NCI-H2029 (cell line): ENCODE measurements at regions not wholly inside any gene's neighbourhood (a gene's known extent, or its start where the extent isn't known, plus 50 kb on each side); places are given as distances from the start of the nearest gene placed in this dataset.
A peak's percentile ranks its signal among the peaks of the same experiment; 100 is the strongest.

Source experiments
- DNase-seq: peaks from one replicate; lab custom pipeline; 2025; lab: John Stamatoyannopoulos, UW

DNA sequence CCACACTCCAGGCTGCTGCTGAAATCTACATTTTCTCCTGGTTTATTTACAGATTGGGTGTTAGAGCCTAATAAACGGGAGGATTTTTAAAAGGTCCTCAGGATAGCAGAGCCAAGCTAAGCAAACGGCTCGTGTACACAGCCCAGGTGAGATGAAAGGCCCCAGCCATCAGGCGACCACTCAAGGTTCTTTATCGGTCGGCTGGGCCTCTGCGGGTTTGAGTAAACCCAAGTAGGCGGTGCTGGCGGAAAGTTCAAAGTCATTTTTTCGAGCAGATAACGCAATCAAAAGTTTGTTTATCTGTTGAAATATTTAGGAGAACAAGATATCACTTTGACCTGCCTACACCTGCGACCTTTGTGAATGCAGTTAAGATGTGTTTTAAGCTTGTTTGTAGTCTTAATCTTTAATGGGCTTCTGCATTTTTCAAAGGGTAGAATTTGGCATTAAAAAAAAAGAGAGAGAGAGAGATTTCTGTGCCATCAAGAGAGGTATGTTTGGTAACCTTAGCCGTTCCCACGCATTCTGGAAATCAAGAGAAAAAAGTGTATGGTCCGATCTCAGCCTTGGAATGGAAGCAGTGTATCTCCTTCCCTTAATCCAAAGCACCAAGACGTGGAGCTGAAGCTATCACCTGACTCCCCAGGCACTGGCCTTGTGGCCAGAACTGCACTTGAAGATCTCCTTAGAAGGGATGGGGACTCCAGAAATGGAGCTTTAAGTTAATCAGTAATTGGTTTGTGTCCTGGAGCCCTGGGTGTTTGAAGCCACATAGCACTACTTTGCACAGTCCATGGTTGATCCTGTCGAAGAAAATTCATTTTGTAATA is 301.7 kb upstream of the IRX5 start:
- no peak for DNase-seq

DNA sequence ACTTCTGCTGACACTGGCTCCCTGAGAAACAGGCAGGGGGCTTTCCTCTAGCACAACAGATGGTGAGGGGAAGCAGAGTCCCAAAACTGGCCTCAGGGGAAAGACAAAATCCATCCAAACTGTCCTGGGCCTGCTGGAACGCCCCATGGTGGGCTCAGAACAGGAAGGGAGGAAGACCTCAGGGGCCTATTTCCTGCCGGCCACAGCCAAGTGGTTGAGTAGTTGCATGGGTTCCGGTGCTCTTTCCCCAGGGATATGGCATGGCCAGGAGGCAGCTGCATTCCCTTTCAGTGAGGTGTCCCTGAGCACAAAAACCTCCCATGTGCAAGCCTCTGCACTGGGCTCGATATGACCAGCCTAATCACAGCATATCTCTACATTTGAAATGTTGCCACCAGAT is 303.0 kb upstream of the IRX5 start:
- no peak for DNase-seq

DNA sequence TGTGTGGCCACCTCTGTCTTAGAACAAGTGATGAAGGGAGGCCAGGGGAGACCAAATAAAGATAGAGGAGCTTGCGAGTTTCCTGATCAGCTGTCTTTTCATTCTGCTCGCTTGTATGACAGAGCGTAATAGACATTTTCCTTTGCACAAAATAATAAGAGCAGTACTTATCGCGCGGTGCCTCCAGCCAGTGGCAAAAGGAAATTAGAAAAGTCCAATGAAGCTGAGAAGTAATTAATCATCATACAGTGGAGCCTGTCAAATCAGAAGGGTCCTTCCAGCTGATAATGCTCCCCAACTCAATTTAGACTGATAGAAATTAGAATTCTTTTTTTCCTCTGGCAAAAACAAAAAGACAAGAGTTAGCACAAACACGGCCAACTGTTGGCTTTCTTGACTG is 307.0 kb upstream of the IRX5 start:
- no peak for DNase-seq

DNA sequence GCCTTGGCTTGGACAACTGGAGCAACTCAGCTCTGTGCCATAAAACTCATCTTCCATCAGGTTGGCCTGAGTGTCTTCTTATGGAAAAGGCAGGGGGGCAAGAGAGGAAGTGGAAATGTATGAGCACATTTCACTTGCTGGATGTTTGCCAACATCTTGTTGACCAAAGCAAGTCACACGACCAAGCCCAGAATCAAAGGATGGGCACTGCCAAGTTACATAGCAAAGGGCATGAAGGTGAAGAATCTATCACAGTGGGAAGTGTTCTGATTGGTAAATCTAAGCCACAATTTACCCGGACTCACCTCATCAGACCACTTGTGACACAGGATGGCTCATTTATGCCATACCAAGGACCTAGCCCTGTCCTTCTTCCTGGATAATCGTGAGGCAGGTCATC is 310.5 kb upstream of the IRX5 start:
- DNase-seq: peak; percentile 13

DNA sequence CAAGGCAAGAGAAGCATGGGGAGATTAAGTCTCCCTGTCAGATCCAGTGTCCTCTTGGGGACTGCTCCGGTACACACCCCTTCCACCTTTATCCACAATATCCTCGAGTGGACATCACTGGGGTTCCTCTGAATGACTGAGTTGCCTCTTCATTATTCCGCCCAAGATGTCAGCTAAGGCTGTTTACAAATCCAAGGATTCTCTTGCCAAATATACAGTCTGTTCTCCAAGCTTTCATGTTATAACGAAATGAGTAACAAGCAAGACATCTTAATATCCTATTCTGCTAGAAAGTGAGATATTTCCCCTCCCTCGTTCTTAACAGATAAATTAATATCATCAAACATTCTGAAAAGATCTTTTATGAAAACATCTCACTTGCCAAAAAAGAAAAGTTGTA is 314.1 kb upstream of the IRX5 start:
- no peak for DNase-seq

DNA sequence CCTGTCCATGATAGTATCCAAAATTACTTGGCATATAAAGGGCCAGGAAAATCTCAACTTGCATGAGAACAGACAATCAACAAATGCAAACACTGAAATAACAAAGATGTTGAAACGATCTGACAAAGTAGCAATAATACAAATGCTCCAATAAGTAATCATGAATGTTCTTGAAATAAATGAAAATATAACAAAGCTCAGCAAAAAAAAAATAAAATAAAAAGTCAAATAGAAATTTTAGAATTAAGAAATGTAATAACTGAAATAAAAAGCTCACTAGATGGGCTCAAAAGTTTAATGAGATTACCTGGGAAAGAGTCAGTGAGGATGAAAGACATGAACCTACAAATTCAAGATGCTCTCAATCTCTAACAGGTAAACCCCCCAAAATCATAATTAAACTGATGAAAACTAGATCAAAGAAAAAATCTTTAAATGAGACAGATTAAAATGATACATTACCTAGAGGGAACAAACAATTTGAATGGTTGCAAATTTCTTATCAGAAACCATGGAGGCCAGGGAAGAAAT is 319.0 kb upstream of the IRX3 start:
- DNase-seq: no peak

DNA sequence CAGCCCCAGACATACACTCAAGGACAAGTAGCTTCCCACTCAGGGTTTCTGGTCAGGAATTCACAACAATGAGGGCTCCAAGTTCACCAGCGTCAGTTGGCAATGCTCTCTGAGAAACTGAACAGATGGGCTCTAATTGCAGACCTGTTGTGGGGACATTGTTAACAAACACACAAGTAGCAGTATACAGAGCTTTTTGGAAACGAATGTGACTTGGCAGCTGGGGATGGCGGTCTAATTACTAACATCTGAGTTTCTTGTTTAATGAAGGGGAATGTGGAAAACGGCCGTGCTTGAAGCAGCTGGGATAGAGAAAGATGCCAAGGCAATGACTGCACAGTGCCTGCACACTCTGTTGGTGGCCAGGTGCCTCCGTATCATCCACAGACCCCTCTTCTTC is 316.1 kb upstream of the IRX3 start:
- no peak for DNase-seq

DNA sequence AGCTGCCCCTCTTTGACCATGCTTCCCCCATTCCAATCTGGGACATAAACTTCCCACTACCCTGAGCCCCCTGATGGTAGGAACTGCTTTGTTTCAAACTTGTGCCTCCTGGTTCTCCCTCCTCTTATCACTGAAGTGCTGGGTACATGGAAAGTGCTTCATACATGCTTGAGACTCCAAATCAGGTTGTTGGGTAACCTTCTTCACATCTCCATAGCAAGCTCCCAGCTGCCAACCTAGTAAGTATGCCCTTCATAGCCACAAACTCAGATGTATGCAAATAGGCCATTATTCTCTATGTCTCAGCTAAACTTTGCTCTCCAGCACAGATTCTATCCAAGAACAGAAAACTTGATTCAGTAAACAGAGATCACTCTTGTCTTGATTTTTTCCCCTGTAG is 310.6 kb upstream of the IRX3 start:
- no peak for DNase-seq

DNA sequence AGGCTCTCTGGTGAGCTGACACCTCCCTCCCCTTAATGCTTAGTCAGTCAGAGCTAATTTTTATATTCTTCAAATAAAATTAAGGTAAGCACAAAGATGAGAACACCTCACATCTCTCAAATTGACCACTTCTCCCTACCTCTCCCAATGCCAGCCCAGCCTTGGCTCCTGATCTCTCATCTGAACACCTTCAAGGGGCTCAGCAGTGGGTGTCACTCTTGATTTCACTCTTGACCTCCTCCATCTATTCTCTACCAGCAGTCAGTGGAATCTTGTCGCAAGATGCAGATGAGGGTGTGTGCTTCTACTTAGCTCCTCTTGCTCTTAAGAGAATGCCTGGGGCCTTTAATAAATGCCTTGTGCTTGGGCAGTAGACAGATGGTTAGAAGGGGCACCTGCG is 309.0 kb upstream of the IRX3 start:
- DNase-seq: no peak

DNA sequence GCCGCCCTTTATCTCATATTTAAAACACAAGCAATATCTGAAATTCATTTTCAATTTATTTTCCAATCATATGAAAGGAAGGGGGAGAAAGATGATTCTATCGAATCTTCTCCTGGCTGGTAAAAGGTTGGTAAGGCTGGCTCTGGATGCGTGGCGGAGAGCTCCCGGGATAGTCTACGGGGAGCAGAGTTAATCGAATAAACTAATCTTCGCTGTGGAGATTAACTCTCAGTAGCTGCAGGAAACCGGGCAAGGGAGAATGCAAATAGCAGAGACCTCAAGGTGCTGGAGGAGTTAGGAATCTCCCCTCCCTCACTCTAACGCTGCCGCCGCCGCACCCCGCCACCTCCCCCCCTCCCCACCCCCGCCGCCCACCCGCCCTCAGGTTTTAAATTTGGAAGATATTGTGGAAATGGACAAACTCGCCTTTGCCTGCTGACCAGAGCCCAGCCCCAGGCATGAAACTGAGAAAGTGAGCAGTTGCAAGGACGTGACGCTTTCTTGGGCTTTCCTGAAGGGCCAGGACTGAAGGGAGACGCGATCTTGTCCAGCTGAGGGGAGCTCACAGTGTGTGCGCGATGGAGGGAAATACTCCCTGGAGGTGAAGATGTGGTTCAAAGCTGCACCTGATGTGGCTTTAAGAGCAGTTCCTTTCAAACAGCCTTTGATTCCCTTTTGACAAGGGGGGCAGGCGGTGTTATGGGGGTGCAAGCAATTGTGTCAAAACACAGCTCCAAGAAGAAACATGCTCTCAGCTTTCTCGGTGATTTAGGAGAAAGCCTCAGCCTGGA is 308.2 kb upstream of the IRX3 start:
- DNase-seq: no peak

DNA sequence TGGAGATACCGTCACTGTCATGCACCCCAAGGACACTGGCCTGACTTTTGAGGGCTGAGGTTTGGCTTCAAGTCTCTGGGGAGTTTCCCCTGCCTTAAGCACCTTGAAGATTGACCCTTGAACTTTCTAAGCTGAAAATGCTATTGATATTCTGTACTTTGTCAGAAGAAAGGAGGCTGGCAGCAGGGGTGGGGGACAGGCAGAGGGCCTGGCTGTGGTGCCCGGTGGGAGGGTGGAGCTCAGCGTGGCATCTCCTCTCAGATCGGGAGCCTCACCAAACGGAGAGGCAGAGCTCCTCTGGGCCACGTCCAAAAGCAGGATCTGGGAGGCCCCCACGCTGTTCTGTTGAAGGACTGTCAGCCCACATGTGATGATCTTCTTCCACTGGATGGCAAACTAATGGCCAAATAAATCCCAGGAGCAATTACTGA is 305.2 kb upstream of the IRX3 start:
- DNase-seq: no peak

DNA sequence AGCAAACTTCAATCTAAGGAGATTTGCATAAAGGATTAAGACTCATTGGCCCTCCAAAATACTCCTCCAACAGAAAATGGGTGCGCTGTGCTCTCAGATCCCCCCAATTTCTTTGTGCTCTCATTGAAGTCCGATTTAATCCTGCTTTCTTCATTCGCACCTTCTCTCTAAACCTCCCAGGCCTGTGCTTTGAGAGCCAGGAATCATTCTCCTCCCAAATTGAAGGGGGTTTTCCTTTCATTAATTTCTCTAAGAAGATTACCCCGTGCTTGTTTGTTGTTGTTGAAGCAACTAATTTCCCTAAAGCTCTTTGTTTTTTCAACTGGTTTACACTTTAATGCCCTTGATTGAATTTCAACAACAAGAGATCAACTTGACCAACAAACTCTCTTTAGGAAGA is 304.2 kb upstream of the IRX3 start:
- no peak for DNase-seq

DNA sequence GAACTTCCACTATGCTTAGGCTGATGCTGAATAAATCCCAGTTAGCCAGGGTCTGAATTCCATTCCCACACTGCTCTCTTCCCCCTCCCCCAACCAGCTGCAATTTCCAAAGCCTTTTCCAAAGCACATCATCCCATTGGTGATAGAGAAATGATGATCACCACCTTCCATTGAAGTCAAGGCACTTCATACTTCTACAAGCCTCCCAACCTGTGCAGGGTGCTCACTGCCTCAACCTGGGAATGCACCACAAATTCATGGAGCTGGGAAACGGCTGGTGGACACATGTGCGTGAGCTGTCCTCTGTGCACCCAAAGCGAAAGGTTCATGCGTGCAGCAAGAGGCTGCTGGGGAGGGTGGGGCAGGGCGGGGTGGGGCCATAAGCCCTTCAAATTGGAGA is 302.7 kb upstream of the IRX3 start:
- DNase-seq: no peak

DNA sequence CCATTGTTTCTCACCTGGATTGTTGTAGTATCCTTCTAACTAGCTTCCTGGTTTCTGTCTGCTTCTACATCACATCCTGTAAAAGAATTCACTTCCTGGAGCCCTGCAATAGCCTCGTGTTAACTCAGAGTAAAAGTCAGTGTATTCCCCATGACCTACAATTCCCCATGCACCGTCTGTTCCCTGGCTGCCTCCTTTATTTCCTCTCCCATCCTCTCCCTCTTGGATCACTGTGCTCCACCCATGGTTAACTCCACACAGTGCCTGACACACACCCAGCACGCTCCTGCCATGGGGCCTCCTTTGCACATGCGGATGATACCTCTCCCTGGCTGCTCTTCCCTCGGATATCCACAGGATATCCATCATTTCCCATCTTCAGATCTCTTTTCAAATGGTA is 301.4 kb upstream of the IRX3 start:
- DNase-seq: no peak

DNA sequence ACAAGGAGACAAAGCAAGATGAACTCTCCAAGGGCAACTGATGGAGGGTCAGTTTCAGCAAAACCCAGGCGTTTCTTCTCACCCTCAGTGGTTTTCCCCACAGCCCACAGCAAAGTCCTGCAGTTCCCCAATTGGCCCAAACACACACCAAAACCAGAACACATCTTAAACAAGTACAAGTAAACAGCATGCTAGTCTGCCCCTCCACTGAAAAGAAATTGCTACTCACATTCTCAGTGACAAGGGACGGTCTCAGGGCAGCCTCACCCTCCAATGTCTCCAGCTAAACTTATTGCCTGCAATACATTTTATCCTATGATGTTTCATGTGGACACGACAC is 300.6 kb upstream of the IRX3 start:
- no peak for DNase-seq

DNA sequence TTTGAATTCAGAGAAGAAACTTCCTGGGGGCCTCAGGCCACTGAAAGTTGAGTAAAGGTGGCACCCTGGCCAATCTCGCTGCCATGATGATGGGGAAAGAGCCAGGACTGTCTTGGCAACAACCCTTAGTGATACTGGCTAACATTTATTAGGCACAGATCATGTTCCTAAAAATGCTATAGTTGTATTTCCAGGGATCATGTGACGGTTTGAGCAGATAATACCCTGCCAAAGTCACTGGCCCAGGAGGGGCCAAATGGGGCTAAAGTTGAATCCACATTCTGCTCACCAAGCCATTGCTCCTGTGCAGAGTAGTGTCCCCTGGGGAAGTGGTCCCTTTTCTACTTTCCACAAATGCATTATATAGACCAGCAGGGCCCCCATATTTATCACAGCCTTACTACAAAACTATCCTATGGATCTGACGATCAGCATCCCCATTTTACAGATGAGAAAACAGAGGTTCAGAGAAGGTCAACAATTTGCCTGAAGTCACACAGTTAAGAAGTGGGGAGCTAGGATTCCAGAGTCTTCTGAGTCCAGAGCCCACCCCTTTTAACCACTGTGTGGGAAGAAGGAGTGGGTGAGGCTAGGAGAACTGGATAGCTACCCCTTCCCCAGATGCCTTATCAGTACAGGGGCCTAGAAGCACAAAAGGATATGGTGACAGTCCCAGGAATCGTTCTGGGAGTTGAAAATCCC is 300.0 kb upstream of the IRX3 start:
- no peak for DNase-seq

DNA sequence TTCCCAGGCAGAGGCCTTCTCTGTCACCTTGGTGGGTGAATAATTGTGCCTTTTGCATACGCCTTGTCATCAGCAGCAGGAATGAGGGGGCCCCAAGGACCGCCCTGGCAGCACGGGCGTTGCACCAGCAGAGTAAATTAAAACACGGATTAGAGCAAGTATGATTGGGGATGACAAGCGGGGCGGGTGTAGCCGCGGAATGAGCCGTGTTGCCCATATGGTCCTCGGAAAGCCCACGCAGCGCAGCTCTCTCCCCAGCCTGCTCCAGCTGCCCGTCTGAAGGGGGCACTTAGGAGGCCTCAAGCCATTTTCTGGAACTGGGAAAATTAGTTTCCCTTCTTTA is 299.4 kb upstream of the IRX3 start:
- DNase-seq: no peak

DNA sequence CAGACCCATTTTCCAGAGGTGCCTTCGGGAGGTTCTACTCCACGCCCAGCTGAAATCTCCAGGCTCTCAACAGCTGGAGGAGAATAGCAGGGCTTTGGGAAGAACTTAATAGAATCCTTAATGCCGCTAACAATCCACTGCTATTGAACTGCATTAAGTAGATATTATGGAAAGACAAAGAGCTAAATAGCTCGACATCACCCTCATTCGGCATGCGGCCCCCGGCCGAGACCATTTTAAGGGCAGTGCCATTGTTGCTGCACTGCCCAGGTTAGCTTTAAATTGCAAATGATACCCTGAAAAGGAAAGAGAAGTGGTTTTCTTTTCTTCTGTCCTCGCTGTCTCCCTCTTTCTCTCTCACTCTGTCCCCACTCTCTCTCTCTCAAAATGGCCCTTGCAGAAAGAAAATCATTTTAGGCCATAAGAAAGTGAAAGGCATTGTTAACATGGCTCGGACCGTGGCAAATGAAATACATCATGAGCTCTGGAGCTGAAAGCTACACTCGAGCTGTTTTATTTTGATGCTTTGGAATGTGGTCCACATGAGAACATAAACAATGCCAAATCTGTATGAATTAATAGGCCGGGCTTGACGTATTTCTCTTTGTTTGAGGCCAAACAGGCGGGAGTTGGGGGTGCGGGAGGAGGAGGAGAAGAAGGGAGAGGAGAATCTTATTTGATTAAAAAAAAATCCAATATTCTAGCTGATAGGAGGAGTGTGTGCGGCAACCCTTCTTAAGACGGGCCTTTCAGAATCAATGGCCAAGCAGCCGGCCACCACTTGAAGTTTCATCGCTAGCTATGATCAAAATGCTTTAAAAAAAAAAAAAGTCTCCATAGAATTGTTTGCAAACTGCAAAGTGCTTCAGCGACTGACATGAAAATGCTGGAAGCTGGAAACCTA is 298.8 kb upstream of the IRX3 start:
- DNase-seq: no peak

DNA sequence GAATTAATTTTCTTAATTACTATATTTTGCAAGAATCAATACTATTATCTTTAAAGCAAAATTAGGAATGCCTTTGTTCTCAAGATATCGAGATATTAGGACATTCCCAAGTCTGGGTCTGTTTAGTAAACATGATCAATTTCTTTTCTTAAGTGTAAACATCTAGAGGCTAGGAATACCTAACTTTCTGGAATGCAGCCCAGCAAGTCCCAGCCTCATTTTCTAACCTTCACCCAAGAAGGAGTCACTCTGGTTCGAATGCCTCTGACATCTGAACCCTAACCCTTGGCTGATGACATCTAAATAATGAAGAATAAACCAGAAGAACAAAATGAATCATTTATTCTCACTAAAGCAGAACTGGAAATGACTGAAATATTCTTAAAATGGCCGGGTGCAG is 297.5 kb upstream of the IRX3 start:
- no peak for DNase-seq

DNA sequence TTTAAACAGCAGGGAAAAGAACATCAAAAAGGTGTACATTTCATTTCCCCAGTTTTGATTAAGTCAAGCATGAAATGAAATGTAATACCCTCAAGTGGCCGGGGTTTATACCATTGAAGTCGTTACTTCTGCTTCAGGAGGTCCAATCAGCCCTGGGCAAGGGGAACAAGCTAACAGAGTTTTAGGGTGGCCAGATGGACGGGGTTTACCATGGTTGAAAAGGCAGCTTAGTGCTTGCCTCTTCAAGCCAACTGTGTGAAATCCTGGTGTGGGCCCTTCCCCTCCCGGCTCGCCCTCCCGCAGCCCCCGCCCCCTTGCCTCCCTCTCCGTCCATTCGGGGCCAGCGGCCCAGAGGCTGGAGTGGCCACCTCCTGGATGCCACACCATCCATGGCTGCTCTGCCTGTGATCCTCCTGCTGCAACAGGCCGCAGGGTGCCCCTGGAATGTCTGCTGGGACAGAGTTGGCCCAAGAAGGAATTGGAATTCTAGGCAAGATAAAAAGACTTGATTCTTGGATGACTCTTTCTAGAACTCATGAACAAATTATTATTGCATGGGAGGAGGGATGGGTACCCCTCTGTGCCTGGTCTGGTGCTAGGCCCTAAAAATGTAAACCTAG is 296.2 kb upstream of the IRX3 start:
- DNase-seq: no peak

DNA sequence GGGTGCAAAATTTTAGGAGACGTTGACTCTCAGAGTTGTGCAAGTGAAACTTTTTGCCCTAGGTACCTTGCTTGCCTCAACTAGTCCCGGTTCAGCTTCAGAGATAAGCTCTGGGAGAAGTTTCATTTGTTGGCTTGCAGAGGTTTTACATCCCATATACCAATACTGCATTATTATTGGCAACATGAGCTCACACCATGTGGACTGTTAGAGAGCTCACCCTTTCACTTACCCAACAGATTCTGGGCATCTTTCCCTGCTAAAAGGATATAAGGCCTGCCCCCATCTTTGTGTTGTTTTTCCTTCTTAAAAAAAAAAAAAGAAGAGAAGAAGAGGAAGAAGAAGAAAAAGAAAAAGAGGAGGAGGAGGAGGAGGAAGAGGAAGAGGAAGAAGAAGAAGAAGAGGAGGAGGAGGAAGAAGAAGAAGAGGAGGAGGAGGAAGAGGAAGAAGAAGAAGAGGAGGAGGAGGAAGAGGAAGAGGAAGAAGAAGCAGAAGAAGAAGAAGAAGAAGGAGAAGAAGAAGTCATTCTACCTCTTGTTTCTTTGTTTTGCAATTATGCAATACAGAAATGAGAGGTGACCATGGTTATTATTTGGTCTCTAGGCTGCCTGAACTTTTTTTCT is 292.6 kb upstream of the IRX3 start:
- no peak for DNase-seq
